ENCODE measurements at regions not wholly inside any gene's neighbourhood (a gene's known extent, or its start where the extent isn't known, plus 50 kb on each side); places are given as distances from the start of the nearest gene placed in this dataset.

- Histone ChIP-seq H3K4me1 (ENCODE audit: control insufficient read depth, insufficient read depth, low read length) (peaks cover 5% of the 10 kb centered on the region), H3K27ac (ENCODE audit: low read length) (no peak overlapping the region), H3K4me3 (ENCODE audit: low read length) (no peak overlapping the region), H3K36me3 (ENCODE audit: control insufficient read depth, insufficient read depth, low read length) (no peaks in the 10 kb centered on the region), H3K27me3 (ENCODE audit: control insufficient read depth, insufficient read depth, low read length) (peaks cover 40% of the 10 kb centered on the region), H3K9me3 (replicated peaks; ENCODE audit: control insufficient read depth, low read depth, low read length) (no peaks in the 10 kb centered on the region)
- DNase-seq = no peak
- no CpG with 5 or more reads among the region's 7 CpGs for WGBS (ENCODE audit: insufficient coverage)
These were observed 64.6 kb downstream of the TSPAN17 start for GRCh38 chr5:176711883-176712282.

GRCh38 chr5:176712546-176713304, 65.4 kb downstream of the TSPAN17 start:
- peak; percentile 10 for DNase-seq
- H3K4me3 ChIP-seq (ENCODE audit: low read length) = no peak overlapping the region
- H3K27me3 ChIP-seq (ENCODE audit: control insufficient read depth, insufficient read depth, low read length) = peaks cover 39% of the 10 kb centered on the region
- no peaks in the 10 kb centered on the region for H3K9me3 ChIP-seq (replicated peaks; ENCODE audit: control insufficient read depth, low read depth, low read length)
- WGBS (ENCODE audit: insufficient coverage) = 9% methylated on average over 14 of the region's 17 CpGs
- no peak overlapping the region for H3K27ac ChIP-seq (ENCODE audit: low read length)
- H3K36me3 ChIP-seq (ENCODE audit: control insufficient read depth, insufficient read depth, low read length) = no peaks in the 10 kb centered on the region
- peaks cover 5% of the 10 kb centered on the region for H3K4me1 ChIP-seq (ENCODE audit: control insufficient read depth, insufficient read depth, low read length)

DNA sequence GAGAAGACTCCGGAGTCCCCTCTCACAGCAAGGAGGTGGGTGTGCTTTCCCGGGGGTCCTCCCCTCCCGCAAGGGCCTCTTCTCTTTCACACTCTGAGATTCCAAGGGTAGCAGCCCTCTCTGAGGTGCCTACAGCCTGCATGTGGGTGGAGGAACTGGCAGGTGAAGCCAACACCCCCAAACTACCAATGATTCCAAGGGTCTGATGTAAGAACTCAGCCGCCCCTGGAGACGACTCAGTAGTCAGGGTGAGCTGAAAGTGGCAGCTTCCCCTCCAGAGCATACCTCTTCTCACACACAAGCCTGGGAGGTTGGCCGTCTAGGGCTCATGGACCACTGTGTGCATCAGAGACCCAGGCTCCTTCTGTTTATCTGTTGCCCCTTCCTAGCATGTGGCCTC, 66.1 kb downstream of the TSPAN17 start:
- H3K9me3 ChIP-seq (replicated peaks; ENCODE audit: control insufficient read depth, low read depth, low read length) = no peaks in the 10 kb centered on the region
- H3K27ac ChIP-seq (ENCODE audit: low read length) = no peak overlapping the region
- no peak for DNase-seq
- no CpG with 5 or more reads among the region's 6 CpGs for WGBS (ENCODE audit: insufficient coverage)
- peaks cover 41% of the 10 kb centered on the region for H3K27me3 ChIP-seq (ENCODE audit: control insufficient read depth, insufficient read depth, low read length)
- peaks cover 5% of the 10 kb centered on the region for H3K4me1 ChIP-seq (ENCODE audit: control insufficient read depth, insufficient read depth, low read length)
- H3K4me3 ChIP-seq (ENCODE audit: low read length) = no peak overlapping the region
- H3K36me3 ChIP-seq (ENCODE audit: control insufficient read depth, insufficient read depth, low read length) = no peaks in the 10 kb centered on the region

DNA sequence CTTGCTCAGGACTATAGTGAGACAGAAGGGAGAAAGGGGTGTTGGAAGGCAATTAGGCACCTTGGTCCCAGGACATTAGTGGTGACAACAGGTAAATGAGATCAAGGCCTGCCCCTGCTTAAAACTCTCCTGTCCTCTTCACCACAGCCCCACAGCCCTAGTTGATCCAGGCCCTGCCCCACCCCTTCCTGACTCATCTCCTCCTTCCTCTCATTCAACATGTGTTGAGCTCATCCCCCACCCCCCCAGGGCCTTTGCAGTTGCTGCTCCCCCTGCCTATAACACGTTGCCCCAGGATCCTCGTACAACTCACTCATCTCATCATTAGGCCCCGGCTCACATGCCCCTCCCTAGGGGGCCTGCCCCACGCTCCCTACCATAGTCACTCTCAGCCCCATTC, 66.8 kb downstream of the TSPAN17 start:
- no peak for DNase-seq
- Histone ChIP-seq H3K27me3 (ENCODE audit: control insufficient read depth, insufficient read depth, low read length) (peaks cover 39% of the 10 kb centered on the region), H3K4me3 (ENCODE audit: low read length) (no peak overlapping the region), H3K27ac (ENCODE audit: low read length) (no peak overlapping the region), H3K36me3 (ENCODE audit: control insufficient read depth, insufficient read depth, low read length) (no peaks in the 10 kb centered on the region), H3K4me1 (ENCODE audit: control insufficient read depth, insufficient read depth, low read length) (peaks cover 5% of the 10 kb centered on the region), H3K9me3 (replicated peaks; ENCODE audit: control insufficient read depth, low read depth, low read length) (no peaks in the 10 kb centered on the region)
- WGBS (ENCODE audit: insufficient coverage) = 72% methylated on average over 4 of the region's 4 CpGs

DNA sequence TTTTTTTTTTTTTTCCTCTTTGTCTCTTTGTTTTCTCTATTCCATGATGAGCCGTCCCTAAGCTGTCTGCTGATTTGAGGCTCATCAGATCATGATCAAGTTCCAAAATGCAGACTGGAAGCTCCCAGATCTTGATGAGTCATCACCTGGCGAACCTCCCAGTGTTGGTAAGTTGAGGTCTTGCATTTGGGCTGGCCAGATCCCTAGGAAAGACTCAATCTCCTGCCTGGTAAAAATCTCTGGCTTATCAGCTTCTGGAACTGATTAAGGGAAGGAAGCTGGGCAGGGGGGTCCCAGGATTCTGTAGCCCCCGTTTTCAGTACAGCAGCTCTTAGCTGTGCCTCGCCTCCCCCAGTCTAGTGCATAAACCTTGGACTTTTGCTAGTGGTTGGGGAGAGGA, 69.0 kb downstream of the TSPAN17 start:
- H3K27me3 ChIP-seq (ENCODE audit: control insufficient read depth, insufficient read depth, low read length) = peaks cover 35% of the 10 kb centered on the region
- no peak overlapping the region for H3K4me3 ChIP-seq (ENCODE audit: low read length)
- no peaks in the 10 kb centered on the region for H3K36me3 ChIP-seq (ENCODE audit: control insufficient read depth, insufficient read depth, low read length)
- peaks cover 5% of the 10 kb centered on the region for H3K4me1 ChIP-seq (ENCODE audit: control insufficient read depth, insufficient read depth, low read length)
- WGBS (ENCODE audit: insufficient coverage) = 33% methylated on average over 4 of the region's 4 CpGs
- H3K9me3 ChIP-seq (replicated peaks; ENCODE audit: control insufficient read depth, low read depth, low read length) = no peaks in the 10 kb centered on the region
- no peak overlapping the region for H3K27ac ChIP-seq (ENCODE audit: low read length)
- peak; percentile 43 for DNase-seq

- H3K4me3 ChIP-seq (ENCODE audit: low read length) = no peak overlapping the region
- no peak overlapping the region for H3K27ac ChIP-seq (ENCODE audit: low read length)
- H3K9me3 ChIP-seq (replicated peaks; ENCODE audit: control insufficient read depth, low read depth, low read length) = no peaks in the 10 kb centered on the region
- peaks cover 40% of the 10 kb centered on the region for H3K27me3 ChIP-seq (ENCODE audit: control insufficient read depth, insufficient read depth, low read length)
- WGBS (ENCODE audit: insufficient coverage) = 36% methylated on average over 12 of the region's 14 CpGs
- H3K4me1 ChIP-seq (ENCODE audit: control insufficient read depth, insufficient read depth, low read length) = peaks cover 5% of the 10 kb centered on the region
- no peaks in the 10 kb centered on the region for H3K36me3 ChIP-seq (ENCODE audit: control insufficient read depth, insufficient read depth, low read length)
- no peak for DNase-seq
These were observed 71.9 kb downstream of the TSPAN17 start for GRCh38 chr5:176719113-176719739.

- Histone ChIP-seq H3K9me3 (replicated peaks; ENCODE audit: control insufficient read depth, low read depth, low read length) (no peaks in the 10 kb centered on the region), H3K27me3 (ENCODE audit: control insufficient read depth, insufficient read depth, low read length) (peaks cover 50% of the 10 kb centered on the region), H3K4me3 (ENCODE audit: low read length) (no peak overlapping the region), H3K36me3 (ENCODE audit: control insufficient read depth, insufficient read depth, low read length) (no peaks in the 10 kb centered on the region), H3K27ac (ENCODE audit: low read length) (no peak overlapping the region), H3K4me1 (ENCODE audit: control insufficient read depth, insufficient read depth, low read length) (peaks cover 5% of the 10 kb centered on the region)
- no peak for DNase-seq
- 83% methylated on average over 3 of the region's 10 CpGs for WGBS (ENCODE audit: insufficient coverage)
These were observed 74.2 kb downstream of the TSPAN17 start for GRCh38 chr5:176721509-176721908.

- peaks cover 55% of the 10 kb centered on the region for H3K27me3 ChIP-seq (ENCODE audit: control insufficient read depth, insufficient read depth, low read length)
These were observed 75.5 kb downstream of the TSPAN17 start for GRCh38 chr5:176722757-176723156.

DNA sequence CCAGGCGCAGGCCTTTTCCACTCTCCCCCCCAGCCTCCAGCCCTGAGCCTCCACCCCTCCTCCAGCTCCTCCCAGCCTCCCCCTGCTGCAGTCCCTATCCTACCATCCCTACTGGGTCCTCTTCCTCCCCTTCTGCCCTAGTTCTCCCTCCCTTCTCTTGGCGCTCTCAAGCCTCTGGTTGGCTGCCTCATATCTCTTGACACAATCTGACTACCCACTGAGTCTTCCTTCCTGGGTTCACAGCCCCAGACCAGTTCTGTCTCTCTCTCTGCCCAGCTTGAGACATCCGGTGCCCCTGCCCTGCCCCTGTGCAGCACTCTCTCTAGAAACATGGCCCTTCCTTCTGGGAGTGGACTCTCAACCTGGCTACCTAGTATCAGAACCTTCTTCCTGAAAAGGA, 76.2 kb downstream of the TSPAN17 start:
- no peak for DNase-seq
- WGBS (ENCODE audit: insufficient coverage) = 67% methylated on average over 3 of the region's 3 CpGs
- Histone ChIP-seq H3K4me1 (ENCODE audit: control insufficient read depth, insufficient read depth, low read length) (peaks cover 5% of the 10 kb centered on the region), H3K27me3 (ENCODE audit: control insufficient read depth, insufficient read depth, low read length) (peaks cover 54% of the 10 kb centered on the region), H3K9me3 (replicated peaks; ENCODE audit: control insufficient read depth, low read depth, low read length) (no peaks in the 10 kb centered on the region), H3K27ac (ENCODE audit: low read length) (no peak overlapping the region), H3K4me3 (ENCODE audit: low read length) (no peak overlapping the region), H3K36me3 (ENCODE audit: control insufficient read depth, insufficient read depth, low read length) (no peaks in the 10 kb centered on the region)

More at GRCh38 chr5:176722757-176723156, 75.5 kb downstream of the TSPAN17 start:
- no peak overlapping the region for H3K27ac ChIP-seq (ENCODE audit: low read length)
- H3K4me3 ChIP-seq (ENCODE audit: low read length) = no peak overlapping the region
- 25% methylated on average over 8 of the region's 10 CpGs for WGBS (ENCODE audit: insufficient coverage)
- H3K4me1 ChIP-seq (ENCODE audit: control insufficient read depth, insufficient read depth, low read length) = peaks cover 5% of the 10 kb centered on the region
- H3K9me3 ChIP-seq (replicated peaks; ENCODE audit: control insufficient read depth, low read depth, low read length) = no peaks in the 10 kb centered on the region
- DNase-seq = no peak
- H3K36me3 ChIP-seq (ENCODE audit: control insufficient read depth, insufficient read depth, low read length) = no peaks in the 10 kb centered on the region

DNA sequence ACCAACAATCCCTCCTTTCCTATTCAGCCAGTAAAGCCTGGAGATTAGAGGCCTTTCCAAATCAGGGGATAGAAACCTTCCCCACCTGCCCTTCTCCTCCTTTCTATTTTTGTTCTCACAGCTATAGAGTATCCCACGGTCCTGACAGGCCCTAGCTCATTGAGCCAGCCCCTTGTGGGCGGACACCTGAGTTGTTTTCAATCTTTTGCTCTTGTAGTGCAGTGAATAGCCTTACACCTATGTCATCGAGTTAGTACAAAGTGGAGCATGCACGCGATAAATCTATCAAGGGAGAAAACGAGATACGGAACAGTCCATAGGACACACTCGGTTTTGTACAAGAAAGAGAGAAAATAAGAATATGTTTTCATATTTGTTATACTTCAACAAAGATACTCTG, 77.2 kb downstream of the TSPAN17 start:
- peaks cover 9% of the 10 kb centered on the region for H3K4me1 ChIP-seq (ENCODE audit: control insufficient read depth, insufficient read depth, low read length)
- H3K27me3 ChIP-seq (ENCODE audit: control insufficient read depth, insufficient read depth, low read length) = peaks cover 56% of the 10 kb centered on the region
- no peak overlapping the region for H3K4me3 ChIP-seq (ENCODE audit: low read length)
- H3K27ac ChIP-seq (ENCODE audit: low read length) = no peak overlapping the region
- no peaks in the 10 kb centered on the region for H3K36me3 ChIP-seq (ENCODE audit: control insufficient read depth, insufficient read depth, low read length)
- H3K9me3 ChIP-seq (replicated peaks; ENCODE audit: control insufficient read depth, low read depth, low read length) = no peaks in the 10 kb centered on the region
- WGBS (ENCODE audit: insufficient coverage) = no CpG with 5 or more reads among the region's 8 CpGs
- DNase-seq = no peak
